Left cardiac atrium (tissue), 4 donors: ENCODE measurements at regions not wholly inside any gene's neighbourhood (a gene's known extent, or its start where the extent isn't known, plus 50 kb on each side); places are given as distances from the start of the nearest gene placed in this dataset.

Experiments used
- ATAC-seq, 2 donors: fragments of 200-7000 bp; cut with Tn5 transposase; one replicate each; pipeline ENCODE4 v1.9.1; 2020; ENCODE audit warnings: mild to moderate bottlenecking in 2 of 2, moderate library complexity in 2 of 2
- DNase-seq: peaks from one replicate; pipeline ENCODE4 v3.0.0-alpha.2; 2020
- intact Hi-C, 2 donors: fragments of 100-400 bp; cut with DNase I; formaldehyde crosslinking; loops; one replicate each; pipeline versions ENCODE4 v1.14.1 to v1.15.1; 2022 to 2023
- donor health status: DM: no; HTN: yes; CAD: no.
- donor health status: DM: no; HTN: yes; CAD: no; lungs with severe emphysema.
- donor health status: DM: yes; HTN: yes; CAD: no.
- donor health status: Dilated cardiomyopathy.

DNA sequence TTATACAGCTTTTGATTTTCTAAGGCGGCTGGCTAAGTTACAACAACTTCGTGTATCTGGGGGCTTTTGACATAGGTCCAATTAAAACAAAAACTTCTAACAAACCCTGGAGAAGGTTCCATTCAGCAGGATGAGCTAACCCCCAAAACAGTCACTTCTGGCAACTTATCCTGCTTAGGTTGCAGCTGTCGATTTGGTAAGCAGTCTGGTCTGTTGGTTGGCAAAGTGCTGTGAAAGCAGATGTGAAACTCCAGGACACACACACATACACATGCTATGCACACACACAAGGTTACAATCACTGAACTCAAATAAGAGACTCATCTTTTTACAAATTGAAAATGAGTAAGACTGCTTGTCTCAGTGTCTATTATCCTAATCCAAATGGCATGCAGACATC is 119.0 kb upstream of the STMND1 start:
- DNase-seq: no peak
- ATAC-seq: peak in 1 of 2 donors; percentile 62
- intact Hi-C loops: no loop called here

DNA sequence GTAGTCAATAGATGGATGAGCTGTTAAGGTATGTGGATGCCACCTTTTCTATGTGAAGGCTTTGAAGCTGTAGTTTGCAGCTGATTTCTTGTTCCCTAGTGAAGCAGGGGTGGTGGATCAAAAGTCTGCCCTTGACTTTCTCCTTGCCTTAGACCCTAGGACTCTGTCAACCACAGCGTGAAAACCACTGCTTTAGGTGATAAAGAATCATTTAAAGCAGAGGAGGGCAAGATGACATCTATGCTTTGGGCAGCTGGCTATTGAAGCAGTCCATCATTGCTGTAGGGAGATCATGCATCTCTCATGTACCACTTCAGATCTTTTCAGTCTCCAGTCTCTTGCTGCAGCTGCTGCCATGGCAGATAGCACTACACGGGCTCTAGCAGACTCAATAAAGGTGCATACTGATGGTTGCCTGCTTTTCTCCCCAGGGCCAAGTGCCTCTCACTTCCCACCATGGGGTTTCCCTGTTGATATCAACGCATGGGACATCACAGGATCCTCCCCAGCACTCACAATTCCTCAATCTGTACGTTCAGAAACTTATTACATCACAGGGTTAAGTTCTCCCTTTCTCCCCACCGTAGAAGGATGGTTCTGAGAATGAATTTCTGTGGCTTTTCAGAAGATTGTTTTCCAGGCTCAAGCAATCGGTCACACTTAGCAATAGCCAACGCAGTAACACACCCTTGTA is 122.0 kb upstream of the STMND1 start:
- no peak for ATAC-seq
- intact Hi-C loops: no loop called here
- no peak for DNase-seq

DNA sequence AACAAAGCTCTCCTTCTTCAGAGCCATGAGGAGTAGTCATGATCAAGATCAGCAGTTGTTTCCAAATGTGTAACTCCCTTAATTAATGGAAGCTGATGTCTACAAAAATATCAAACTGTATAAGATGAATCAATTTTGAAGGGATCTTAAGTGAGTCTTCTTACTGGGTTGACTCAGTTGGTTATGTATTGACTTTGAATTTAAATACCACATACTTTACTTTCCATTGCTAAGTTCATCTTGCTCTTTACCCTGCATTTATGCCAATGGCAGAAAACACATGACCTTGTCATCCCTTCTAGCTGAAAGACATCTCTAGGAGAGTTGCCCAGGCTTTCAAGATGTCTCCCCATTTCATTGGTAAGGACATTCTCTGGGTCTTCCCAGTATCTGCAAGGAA is 123.2 kb upstream of the STMND1 start:
- no peak for ATAC-seq
- DNase-seq: no peak
- intact Hi-C loops: no loop called here

DNA sequence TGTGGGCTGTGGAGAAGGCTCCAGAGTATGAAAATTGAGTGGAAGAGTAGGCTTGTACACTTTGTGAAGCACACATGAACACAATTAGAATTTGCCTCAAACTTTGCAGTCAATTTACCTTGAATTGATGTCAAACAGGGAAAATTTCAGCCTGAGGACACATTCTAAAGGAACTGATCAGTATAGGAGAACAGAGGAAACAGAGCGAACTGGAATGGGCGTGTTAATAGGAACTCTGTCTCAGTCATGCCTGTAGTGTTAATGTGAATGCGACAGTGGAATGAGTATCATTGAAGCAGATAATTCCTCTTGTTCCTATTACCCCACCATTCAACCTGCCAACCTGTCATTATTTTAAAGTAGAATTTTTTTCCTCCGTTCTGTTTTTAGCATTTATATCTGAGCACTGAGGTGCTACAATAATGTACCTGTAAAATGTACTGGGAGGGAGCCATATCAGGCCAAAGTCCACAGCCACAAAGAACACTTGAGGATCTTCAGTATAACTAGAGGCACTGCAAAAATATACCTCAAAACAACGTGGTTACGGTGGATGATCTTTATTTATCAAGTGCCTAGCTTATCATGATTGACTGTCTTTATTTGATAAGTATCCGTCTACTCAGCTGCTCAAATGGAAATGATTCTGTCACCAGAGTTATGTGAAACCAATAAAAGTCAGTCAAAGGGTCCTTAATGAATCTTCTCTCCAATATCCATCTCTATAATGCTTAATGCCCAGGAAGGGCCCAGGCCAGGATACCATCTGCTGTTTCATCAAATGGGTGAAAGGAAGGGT is 125.3 kb upstream of the STMND1 start:
- intact Hi-C loops: no loop called here
- DNase-seq (no peak), ATAC-seq (no peak)

DNA sequence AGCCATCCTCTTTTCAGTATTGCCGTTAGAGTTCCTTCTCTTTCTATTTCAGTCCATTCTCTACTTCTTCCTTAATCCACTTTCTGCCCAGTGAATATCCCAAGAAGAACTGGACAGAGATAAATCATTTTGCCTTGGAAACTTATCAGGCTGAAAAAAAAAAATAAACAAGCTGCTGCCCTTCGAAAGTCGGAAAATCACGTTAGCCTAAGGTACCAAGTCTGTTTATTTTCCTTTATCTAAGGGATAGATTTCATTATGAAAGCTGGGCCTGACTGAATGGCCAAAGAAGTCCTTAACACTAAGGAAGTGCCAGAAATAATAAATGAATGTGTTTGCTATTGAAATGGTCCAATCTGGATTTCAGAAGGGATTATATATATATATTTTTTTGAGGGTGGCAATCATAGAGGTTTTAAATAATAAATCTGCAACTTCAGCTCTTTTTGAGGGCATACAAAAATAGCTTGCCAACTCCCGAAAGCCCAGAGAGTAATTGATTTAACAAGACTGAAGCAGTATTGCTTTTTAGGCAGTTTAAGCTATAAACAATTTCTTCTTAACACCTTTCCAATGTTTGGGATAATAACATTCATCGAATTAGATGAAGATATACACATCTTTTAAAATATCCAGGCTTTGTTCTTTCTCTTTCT is 127.0 kb upstream of the STMND1 start:
- intact Hi-C loops: no loop called here
- ATAC-seq: no peak

DNA sequence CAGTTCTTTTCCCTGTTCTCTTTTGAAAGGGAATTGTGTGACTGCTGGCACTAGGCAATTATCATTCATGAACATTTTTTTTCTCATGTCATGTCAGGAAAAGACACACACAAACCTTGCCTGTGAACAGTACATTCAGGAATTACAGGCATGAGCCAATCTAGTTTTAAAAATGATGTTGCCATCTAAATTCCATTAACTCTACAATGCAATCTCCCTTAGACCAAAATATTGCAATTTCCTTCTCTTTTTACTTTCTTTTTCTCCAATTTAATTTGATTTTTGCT is 127.5 kb upstream of the STMND1 start:
- intact Hi-C loops: no loop called here
- no peak for DNase-seq
- ATAC-seq: no peak

More for the DNA sequence above, 127.0 kb upstream of the STMND1 start:
- DNase-seq: no peak

DNA sequence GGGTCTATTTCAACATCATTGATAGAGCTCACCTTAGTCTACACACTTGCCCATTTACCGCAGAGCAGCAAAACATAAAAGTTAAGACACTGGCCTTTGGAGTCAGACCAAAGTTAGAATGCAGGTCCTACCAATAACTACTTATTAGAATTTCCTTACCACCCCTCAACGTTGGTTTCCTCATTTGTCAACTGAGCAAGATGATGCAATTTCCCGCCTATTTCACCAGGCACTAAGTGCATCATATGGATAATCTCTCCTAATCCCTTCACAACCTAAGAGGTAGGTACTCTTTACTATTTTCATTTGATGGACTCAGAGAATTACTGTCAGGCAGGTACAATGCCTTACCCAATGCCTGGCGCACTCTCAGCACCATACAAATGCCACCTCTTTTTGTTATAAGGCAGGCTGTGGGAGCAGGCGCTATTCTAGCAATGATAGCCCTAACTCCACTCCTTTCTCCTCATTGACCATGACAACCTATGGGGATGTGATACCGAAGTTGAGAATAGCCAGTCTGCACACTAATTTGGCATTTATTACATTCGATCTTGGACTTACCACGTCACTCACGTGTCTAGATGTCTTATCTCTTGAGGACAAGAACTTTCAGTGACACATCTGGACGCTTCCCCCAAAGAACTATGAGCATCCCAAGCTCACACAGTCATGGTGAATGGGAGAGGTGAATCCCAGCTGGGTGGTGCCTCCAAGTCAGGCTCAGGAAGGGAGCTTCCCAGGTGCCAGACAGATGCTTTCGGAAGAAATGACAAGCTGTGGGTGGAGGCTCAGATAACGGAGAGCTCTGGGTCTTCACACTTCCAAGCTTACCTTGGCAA is 128.1 kb upstream of the STMND1 start:
- ATAC-seq: peak in 1 of 2 donors; percentile 71
- DNase-seq: peak; percentile 24
- intact Hi-C loops: no loop called here

DNA sequence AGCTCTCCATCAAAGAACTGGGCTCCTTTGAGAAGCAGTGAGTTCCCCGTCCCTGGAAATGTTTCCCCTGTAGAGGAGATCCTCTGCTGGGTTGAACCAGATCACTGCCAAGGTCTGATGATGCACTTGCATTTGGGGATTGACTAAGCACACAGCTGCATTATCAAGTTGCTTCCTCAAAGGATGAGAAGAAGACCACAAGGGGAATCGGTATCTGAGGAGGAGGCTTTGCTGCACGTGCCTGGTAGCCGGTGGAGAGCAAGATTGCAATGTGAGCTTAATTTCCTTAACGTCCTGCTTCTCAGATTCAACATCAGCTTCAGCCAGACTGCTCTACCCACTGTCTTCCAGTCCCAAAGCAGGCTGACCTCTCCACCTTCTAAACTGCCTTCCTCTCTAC is 128.8 kb upstream of the STMND1 start:
- no peak for DNase-seq
- intact Hi-C loops: no loop called here
- ATAC-seq: no peak

DNA sequence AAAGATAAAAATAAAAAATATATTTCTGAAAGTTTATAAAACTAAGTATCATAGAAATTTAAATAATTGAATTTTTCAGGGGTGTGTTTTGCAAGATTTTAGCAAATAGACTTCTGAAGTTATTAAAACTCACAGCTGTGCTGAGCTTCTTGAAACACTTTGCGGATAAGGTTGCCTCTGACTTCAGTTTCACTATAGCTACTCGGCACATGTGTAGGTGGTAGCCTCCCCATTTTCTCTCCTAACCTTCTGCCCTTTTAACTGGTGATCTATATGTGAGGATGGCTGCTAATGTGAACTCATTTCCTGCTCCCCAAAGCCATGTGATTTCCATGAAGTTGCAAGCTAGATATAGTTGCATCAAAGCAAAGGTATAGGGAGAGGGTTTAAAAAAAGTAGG is 129.3 kb upstream of the STMND1 start:
- ATAC-seq (no peak), DNase-seq (no peak)
- intact Hi-C loops: no loop called here

DNA sequence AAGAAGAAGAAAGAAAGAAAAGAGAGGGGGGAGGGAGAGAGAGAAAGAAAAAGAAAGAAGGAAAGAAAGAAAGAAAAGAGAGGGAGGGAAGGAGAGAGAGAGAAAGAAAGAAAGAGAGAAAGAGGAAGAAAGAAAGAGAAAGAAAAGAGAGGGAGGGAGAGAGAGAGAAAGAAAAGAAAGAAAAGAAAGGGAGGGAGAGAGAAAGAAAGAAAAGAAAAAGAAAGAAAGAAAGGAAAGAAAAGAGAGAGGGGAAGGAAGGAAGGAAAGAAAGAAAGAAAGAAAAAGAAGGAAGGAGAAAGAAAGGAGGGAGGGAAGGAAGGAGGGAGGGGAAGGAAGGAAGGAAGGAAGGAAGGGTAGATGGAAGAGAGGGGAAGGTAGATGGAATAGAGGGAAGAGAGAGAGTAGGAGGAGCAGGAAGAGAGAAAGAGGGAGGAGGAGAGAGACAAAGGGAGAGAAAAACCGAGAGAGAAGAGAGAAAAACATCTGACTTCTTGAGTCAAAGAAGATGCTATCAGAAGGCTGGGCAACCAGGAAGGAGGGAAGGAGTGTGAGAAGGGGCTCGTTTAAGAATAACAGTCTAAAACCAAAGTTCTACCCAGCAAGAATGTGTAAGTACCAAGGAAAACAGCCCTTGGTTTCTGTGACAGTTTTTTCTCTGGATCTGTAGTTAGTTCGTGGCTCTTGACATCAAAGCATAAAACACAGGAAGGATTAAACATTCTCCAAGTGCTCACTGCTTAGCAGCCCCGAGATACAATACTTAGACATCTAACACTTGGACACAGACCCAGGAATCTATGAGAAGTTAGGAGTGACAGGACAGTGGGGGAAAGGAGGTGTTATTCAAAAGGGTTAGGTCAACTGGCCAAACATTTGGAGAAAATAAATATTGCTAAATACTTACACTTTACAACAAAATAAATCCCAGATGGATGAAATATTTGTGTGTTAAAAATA is 131.9 kb upstream of the STMND1 start:
- intact Hi-C loops: loop anchor here (5.0 to 10.0 kb wide), 3 partner anchors 117 to 203 kb away; no protein-coding TSS in a partner anchor
- ATAC-seq (no peak), DNase-seq (no peak)

DNA sequence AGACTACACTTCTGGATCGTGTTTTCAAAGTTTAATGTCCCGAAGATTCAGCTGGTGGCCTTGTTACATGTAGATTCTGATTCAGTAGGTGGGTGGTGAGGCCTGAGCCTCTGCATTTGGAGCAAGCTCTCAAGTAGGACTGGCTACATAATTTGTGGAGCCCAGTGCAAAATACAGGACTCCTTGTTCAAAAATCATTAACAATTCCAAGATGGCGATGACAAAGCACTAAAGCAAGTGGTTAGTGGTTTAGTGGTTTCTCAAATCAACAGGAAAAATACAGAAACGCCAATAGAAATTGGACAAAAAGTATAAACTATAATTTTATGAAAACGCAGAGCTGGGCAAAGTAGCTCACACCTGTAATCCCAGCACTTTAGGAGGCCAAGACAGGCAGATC is 133.7 kb upstream of the STMND1 start:
- no peak for ATAC-seq
- intact Hi-C loops: loop anchor here (5.0 to 10.0 kb wide), 3 partner anchors 119 to 201 kb away; no protein-coding TSS in a partner anchor
- no peak for DNase-seq

DNA sequence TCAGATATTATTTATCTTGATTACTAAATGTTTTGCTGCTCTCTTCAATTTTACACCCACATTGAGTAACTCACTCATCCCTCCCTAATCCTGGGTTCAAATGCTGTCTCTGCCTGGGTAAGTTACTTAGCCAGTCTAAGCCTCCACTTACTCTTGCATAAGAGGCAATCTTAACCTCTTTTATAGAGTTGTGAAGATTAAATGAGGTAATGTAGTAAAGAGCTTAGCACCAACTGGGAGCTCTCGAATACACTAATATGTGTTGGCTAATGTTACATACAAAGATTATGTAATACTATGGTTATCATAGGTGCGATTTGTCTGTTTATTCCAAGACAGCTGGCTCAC is 134.4 kb upstream of the STMND1 start:
- peak in 1 of 2 donors; percentile 23 for ATAC-seq
- intact Hi-C loops: loop anchor here (5.0 to 10.0 kb wide), 3 partner anchors 120 to 200 kb away; no protein-coding TSS in a partner anchor
- no peak for DNase-seq

DNA sequence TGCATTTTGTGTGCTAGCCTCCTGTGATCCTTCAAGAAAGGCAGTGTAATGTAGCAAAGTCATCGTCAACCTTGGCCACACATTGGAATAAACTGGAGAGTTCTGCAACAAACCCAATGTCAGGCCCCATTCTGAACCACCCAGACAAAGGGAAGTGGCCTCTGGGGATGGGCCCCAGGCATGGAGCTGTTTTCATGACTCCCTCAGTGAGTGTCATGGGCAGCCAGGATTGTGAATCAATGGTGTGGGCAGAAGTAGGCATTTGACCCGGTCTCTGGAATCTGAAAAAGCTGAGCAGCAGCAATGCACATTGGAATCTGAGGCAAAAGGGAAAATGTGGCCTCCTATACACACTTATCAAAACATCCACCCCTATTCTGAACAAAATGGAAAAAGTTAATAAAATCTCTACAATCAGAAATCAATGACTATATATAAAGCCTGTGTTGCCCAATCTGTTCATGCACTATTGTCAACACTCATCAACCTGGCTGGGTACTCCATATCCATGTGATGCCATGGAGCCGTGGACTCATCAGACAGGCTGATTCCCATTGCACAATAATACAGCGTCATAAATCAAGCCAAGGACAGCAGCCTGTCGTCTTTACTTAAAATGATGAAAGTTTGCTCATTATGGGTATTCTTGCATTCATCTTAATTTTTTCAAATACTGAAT is 134.9 kb upstream of the STMND1 start:
- DNase-seq (no peak), ATAC-seq (peak in 1 of 2 donors; percentile 65)
- intact Hi-C loops: loop anchor here (5.0 to 10.0 kb wide), 3 partner anchors 120 to 200 kb away; no protein-coding TSS in a partner anchor

DNA sequence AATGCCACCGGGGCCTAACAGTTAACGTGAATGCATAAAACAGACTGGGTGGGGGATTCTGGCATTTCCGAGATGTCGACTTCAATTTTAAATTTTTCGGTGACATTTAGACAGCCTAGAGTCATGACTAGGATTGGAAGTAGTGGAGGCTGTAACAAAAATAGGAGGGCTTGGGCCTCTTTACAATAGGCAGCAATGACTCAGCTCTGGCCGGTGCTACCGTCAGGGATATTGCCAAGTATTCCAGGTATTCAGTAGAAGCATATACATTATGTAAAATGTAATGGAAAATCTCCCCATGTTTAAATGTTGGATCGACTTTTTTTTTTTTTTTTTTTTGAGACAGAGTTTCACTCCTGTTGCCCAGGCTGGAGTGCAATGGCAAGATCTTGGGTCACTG is 136.2 kb upstream of the STMND1 start:
- intact Hi-C loops: loop anchor here (5.0 to 10.0 kb wide), 3 partner anchors 122 to 198 kb away; no protein-coding TSS in a partner anchor
- ATAC-seq: no peak
- no peak for DNase-seq

DNA sequence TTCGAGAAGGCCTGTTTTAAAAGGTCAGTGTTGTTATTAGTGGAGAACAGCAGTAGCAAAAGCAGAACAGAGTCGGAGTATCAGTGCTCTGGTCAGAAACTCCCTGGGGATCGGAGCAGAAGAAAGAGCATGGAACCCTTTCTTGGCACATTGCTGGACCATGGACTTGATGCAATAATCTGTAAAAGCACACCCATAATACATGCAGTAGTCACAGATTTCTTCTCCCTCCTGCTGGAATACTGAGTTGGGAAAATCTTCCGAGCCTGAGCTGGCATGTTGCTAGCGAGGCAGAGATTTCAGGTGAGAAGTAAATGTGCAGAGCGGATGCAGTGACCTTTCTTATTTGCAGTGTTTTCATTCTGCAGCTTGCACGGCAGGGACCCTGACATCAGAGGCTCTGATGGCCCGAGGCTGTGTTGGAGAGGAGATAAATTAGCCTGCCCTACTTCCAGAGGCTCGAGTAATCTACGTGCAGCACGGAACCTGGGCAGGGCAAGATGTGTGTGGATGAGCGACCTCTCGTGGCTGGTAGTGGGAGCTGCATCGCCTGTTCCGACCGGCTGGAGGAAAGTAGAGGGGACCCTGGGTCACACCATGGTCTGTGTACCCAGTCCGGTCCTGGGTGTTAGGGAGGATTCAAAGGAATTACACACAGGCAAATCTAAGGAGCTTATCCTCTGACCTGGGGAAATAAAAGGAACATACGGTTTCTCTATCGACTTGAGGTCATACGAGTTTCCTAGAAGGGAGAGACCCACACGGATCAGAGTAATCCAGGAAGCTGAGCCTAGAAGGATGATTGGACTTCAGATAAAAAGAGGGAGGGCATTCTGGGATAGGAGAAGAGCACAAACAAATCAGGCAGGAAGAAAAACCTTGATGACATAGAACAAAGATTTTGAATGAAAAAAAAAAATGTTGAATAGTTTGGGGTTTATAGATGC is 137.0 kb upstream of the STMND1 start:
- ATAC-seq: peak; percentile 90 to 92
- intact Hi-C loops: loop anchor here (5.0 to 10.0 kb wide), 3 partner anchors 122 to 198 kb away; no protein-coding TSS in a partner anchor
- DNase-seq: peak; percentile 70

DNA sequence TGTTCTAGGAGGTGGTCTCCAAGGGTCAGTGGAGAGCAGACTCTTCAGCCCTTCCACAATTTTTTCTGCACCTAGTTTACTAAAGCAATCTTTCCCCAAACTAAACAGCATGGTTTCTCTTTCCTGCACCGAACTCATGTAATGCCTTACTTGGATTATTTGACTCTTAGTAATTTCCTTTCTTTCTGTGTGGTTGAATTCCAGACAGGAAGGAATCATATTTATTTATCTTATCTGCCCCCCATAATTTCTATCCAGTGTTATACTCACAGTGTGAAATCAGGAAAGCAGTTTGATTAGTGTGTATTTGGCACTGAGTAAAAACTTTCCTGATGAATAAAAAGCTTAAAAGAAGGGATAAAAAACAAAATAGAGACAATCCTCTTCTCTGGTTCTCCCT is 140.3 kb upstream of the STMND1 start:
- DNase-seq (no peak), ATAC-seq (no peak)
- intact Hi-C loops: loop anchor here in 1 of 2 donors (10.0 kb wide), 1 partner anchor 187 kb away; no protein-coding TSS in a partner anchor
